ENCODE measurements at regions not wholly inside any gene's neighbourhood (a gene's known extent, or its start where the extent isn't known, plus 50 kb on each side); places are given as distances from the start of the nearest gene placed in this dataset.

DNA sequence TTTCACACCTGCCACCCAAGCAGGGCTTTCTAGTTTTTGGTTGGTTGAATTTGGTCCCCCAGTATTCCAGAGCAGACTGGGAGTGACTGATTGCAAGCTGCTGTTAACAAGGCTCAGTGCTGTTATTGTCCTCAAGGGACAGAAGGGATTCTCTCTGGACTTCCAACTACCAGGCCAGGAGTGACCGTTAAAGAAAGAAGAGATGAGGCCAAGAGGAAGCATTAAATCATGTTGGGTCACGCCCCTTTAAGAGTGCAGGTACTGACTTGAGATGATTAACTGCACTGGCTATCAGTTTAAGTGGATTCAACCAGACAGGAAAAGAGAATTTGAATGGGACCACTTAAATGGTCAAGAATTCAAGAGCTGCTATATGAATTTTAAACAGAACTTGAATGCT lies 220.8 kb upstream of the PCSK5 start:
- TF ChIP-seq POLR2AphosphoS5 (IDR thresholded peaks at IDR 0.05; ENCODE audit: low read depth) = no peak
- TF ChIP-seq, protein P1, sequence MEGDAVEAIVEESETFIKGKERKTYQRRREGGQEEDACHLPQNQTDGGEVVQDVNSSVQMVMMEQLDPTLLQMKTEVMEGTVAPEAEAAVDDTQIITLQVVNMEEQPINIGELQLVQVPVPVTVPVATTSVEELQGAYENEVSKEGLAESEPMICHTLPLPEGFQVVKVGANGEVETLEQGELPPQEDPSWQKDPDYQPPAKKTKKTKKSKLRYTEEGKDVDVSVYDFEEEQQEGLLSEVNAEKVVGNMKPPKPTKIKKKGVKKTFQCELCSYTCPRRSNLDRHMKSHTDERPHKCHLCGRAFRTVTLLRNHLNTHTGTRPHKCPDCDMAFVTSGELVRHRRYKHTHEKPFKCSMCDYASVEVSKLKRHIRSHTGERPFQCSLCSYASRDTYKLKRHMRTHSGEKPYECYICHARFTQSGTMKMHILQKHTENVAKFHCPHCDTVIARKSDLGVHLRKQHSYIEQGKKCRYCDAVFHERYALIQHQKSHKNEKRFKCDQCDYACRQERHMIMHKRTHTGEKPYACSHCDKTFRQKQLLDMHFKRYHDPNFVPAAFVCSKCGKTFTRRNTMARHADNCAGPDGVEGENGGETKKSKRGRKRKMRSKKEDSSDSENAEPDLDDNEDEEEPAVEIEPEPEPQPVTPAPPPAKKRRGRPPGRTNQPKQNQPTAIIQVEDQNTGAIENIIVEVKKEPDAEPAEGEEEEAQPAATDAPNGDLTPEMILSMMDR (conservative IDR thresholded peaks at IDR 0.05; ENCODE audit: low read depth in 2 of 2) = no peak
- no peak for TF ChIP-seq EZH2 (IDR thresholded peaks at IDR 0.05; ENCODE audit: low read depth, unreplicated experiment)
- TF ChIP-seq EZH2phosphoT487 (IDR thresholded peaks at IDR 0.05; ENCODE audit: unreplicated experiment) = no peak
- TF ChIP-seq ETS1 (IDR thresholded peaks at IDR 0.05) = no peak
- TF ChIP-seq CREB1 (CRISPR knock-in tag; IDR thresholded peaks at IDR 0.05; ENCODE audit: low read depth) = no peak
- TF ChIP-seq ZNF114 (CRISPR knock-in tag; IDR thresholded peaks at IDR 0.05) = no peak
- TF ChIP-seq NANOG (IDR thresholded peaks at IDR 0.05; ENCODE audit: borderline replicate concordance) = no peak
- TF ChIP-seq REST (IDR thresholded peaks at IDR 0.05; ENCODE audit: unreplicated experiment) = no peak
